OCI-LY7 (cell line): ENCODE measurements at regions not wholly inside any gene's neighbourhood (a gene's known extent, or its start where the extent isn't known, plus 50 kb on each side); places are given as distances from the start of the nearest gene placed in this dataset.

Experiments
- CTCF ChIP-seq: fragments of 200-600 bp; sonication (generic); conservative IDR thresholded peaks from 2 replicates; pipeline ENCODE4 v1.5.1; 2014; ENCODE audit warnings: mild to moderate bottlenecking, antibody characterized with exemption, low read length, moderate library complexity, mixed read lengths
- EZH2phosphoT487 ChIP-seq: fragments of 200-600 bp; sonication (generic); IDR thresholded peaks from 2 replicates; pipeline ENCODE4 v1.6.1; 2018; ENCODE audit warnings: low read depth, borderline replicate concordance, mild to moderate bottlenecking, mixed run types, antibody characterized with exemption, low read length, moderate library complexity, mixed read lengths

- no peak for TF ChIP-seq CTCF
- no peak for TF ChIP-seq EZH2phosphoT487
These were observed 77.2 kb upstream of the JUN start for GRCh38 chr1:58861076-58861475.
